ENCODE measurements at regions not wholly inside any gene's neighbourhood (a gene's known extent, or its start where the extent isn't known, plus 50 kb on each side); places are given as distances from the start of the nearest gene placed in this dataset.

GRCh38 chr9:11356067-11356466 lies 743.3 kb upstream of the PTPRD start:
- no peak for TF ChIP-seq CTCF (IDR thresholded peaks at IDR 0.05)
- no peak for TF ChIP-seq POLR2A (IDR thresholded peaks at IDR 0.05)
